ENCODE measurements at regions not wholly inside any gene's neighbourhood (a gene's known extent, or its start where the extent isn't known, plus 50 kb on each side); places are given as distances from the start of the nearest gene placed in this dataset.
"Not testable (repeated sequence)": the region's sequence is repeated elsewhere in the genome, so short reads cannot be mapped to it uniquely, and the experiment has no call there.

- DNase-seq = no peak
These were observed 603.7 kb upstream of the PTCHD4 start for GRCh38 chr6:48714699-48715098.

- DNase-seq = no peak
These were observed 603.3 kb upstream of the PTCHD4 start for GRCh38 chr6:48714250-48714649.

- no peak for DNase-seq
These were observed 602.6 kb upstream of the PTCHD4 start for GRCh38 chr6:48713612-48714011.

- no peak for DNase-seq
These were observed 595.3 kb upstream of the PTCHD4 start for GRCh38 chr6:48706310-48706709.

GRCh38 chr6:48701572-48701971, 590.6 kb upstream of the PTCHD4 start:
- no peak for DNase-seq

GRCh38 chr6:48695872-48696271, 584.9 kb upstream of the PTCHD4 start:
- DNase-seq = no peak

- no peak for DNase-seq
These were observed 580.4 kb upstream of the PTCHD4 start for GRCh38 chr6:48691420-48691819.

- no peak for DNase-seq
These were observed 578.5 kb upstream of the PTCHD4 start for GRCh38 chr6:48689498-48689897.

- no peak for DNase-seq
These were observed 567.4 kb upstream of the PTCHD4 start for GRCh38 chr6:48678390-48678789.

- DNase-seq = no peak
These were observed 560.5 kb upstream of the PTCHD4 start for GRCh38 chr6:48671505-48671904.

GRCh38 chr6:48670546-48670945, 559.5 kb upstream of the PTCHD4 start:
- no peak for DNase-seq

GRCh38 chr6:48667797-48668196, 556.8 kb upstream of the PTCHD4 start:
- no peak for DNase-seq

GRCh38 chr6:48664826-48665225, 553.8 kb upstream of the PTCHD4 start:
- DNase-seq = no peak

- DNase-seq = no peak
These were observed 547.9 kb upstream of the PTCHD4 start for GRCh38 chr6:48658915-48659314.

- DNase-seq = no peak
These were observed 530.5 kb upstream of the PTCHD4 start for GRCh38 chr6:48641544-48641943.

GRCh38 chr6:48638796-48639195, 527.8 kb upstream of the PTCHD4 start:
- not testable (repeated sequence) for DNase-seq

GRCh38 chr6:48630511-48630910, 519.5 kb upstream of the PTCHD4 start:
- no peak for DNase-seq

- DNase-seq = no peak
These were observed 517.3 kb upstream of the PTCHD4 start for GRCh38 chr6:48628316-48628715.

- DNase-seq = no peak
These were observed 515.4 kb upstream of the PTCHD4 start for GRCh38 chr6:48626421-48626820.

- DNase-seq = no peak
These were observed 513.6 kb upstream of the PTCHD4 start for GRCh38 chr6:48624631-48625030.

GRCh38 chr6:48619771-48620170, 508.8 kb upstream of the PTCHD4 start:
- no peak for DNase-seq

- DNase-seq = no peak
These were observed 504.0 kb upstream of the PTCHD4 start for GRCh38 chr6:48615041-48615440.

- no peak for DNase-seq
These were observed 503.3 kb upstream of the PTCHD4 start for GRCh38 chr6:48614326-48614725.

GRCh38 chr6:48613231-48613949, 502.4 kb upstream of the PTCHD4 start:
- DNase-seq = no peak

- no peak for DNase-seq
These were observed 500.3 kb upstream of the PTCHD4 start for GRCh38 chr6:48611332-48611731.
